Activated naive CD8-positive, alpha-beta T cell treated with anti-CD3 and anti-CD28 coated beads, Interleukin-2, amount 50 U/mL, for 24 hours (primary cell): ENCODE measurements at regions not wholly inside any gene's neighbourhood (a gene's known extent, or its start where the extent isn't known, plus 50 kb on each side); places are given as distances from the start of the nearest gene placed in this dataset.

ENCODE experiments used
- ATAC-seq: fragments of 150-1000 bp; cut with Tn5 transposase; one replicate; pipeline ENCODE4 v1.10.0; 2021
- DNase-seq: peaks from one replicate; pipeline ENCODE4 v3.0.0; 2021
- H3K27ac Mint-ChIP-seq: one replicate; pipeline ENCODE4 v1.8.0; 2021; ENCODE audit warnings: mild to moderate bottlenecking, mixed read lengths
- H3K27me3 Mint-ChIP-seq: one replicate; pipeline ENCODE4 v1.8.0; 2021; ENCODE audit warnings: mixed read lengths
- H3K36me3 Mint-ChIP-seq: one replicate; pipeline ENCODE4 v1.8.0; 2021; ENCODE audit warnings: low read depth, mixed read lengths
- H3K4me1 Mint-ChIP-seq: one replicate; pipeline ENCODE4 v1.8.0; 2021; ENCODE audit warnings: mixed read lengths
- H3K4me3 Mint-ChIP-seq: one replicate; pipeline ENCODE4 v1.8.0; 2021; ENCODE audit warnings: mild to moderate bottlenecking, moderate library complexity, mixed read lengths
- H3K9me3 Mint-ChIP-seq: one replicate; pipeline ENCODE4 v1.8.0; 2021; ENCODE audit warnings: mixed read lengths

DNA sequence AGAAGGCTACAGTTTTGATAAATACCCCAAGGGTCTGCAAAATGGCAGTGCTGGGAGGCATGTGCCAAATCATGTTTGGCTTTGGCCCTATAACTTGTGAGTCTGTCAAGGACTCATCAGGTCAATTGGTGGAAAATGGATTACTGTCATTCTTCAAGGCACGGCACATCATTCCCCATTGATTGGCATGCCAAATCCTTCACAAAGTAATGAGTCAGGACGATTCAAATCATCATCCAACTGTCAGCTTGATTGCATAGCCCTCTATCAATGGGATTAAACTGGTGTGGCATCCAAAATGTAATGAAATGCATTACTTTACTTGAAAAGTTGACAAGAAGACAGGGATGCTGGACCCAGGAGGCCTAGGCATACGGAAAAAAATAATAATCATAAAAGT, 441.6 kb upstream of the PIK3C3 start:
- Mint-ChIP-seq H3K4me3 (no peak overlapping the region), H3K27ac (no peak overlapping the region), H3K4me1 (no peaks in the 10 kb centered on the region), H3K36me3 (no peaks in the 10 kb centered on the region), H3K27me3 (no peaks in the 10 kb centered on the region), H3K9me3 (no peaks in the 10 kb centered on the region)
- ATAC-seq (no peak), DNase-seq (no peak)

DNA sequence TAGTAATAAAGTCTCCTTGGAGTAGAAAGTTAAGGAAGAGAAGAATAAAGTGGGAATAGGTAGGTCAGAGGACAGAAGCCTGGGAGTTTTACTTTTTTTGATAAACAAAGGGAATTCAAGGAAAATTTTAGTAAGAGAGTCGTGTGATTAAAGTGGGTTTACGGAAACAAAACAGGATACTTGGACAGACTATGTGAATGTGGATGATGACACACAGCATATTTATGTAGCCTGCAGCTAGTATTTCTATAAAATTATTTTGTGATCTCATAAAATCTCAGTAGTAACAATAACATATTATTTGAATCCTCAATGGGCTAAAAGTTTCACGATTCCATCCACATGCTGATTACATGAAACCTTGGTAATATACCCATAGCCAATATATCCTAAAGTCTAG, 450.7 kb upstream of the PIK3C3 start:
- no peaks in the 10 kb centered on the region for H3K27me3 Mint-ChIP-seq
- no peak for ATAC-seq
- H3K27ac Mint-ChIP-seq = no peak overlapping the region
- no peaks in the 10 kb centered on the region for H3K9me3 Mint-ChIP-seq
- no peak for DNase-seq
- no peak overlapping the region for H3K4me3 Mint-ChIP-seq
- H3K4me1 Mint-ChIP-seq = no peaks in the 10 kb centered on the region
- no peaks in the 10 kb centered on the region for H3K36me3 Mint-ChIP-seq

- Mint-ChIP-seq H3K9me3 (no peaks in the 10 kb centered on the region), H3K27ac (no peak overlapping the region), H3K36me3 (no peaks in the 10 kb centered on the region), H3K27me3 (no peaks in the 10 kb centered on the region), H3K4me1 (no peaks in the 10 kb centered on the region), H3K4me3 (no peak overlapping the region)
- DNase-seq (no peak), ATAC-seq (no peak)
Observed at GRCh38 chr18:41501848-41502247, 453.2 kb upstream of the PIK3C3 start.

DNA sequence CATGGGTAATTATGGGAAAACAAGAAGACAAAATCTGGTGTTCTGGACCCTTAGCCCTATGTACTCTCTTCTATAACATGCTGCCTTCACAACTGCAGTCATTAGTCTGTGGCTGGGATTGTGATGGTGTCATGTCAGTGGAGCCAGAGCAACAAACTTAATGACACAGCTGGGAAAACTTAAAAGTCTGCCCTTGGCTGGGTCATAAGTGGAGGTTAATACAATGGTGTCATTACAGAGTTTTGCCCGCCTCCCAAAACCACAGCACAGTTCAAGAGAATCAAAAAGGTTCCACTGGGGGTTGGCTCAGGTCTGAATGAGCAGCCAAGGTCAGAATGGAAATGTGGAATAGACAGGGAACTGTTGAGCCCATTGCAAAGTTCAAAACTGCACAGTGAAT, 455.7 kb upstream of the PIK3C3 start:
- no peak overlapping the region for H3K4me3 Mint-ChIP-seq
- no peaks in the 10 kb centered on the region for H3K36me3 Mint-ChIP-seq
- DNase-seq (no peak), ATAC-seq (no peak)
- no peaks in the 10 kb centered on the region for H3K27me3 Mint-ChIP-seq
- no peak overlapping the region for H3K27ac Mint-ChIP-seq
- no peaks in the 10 kb centered on the region for H3K4me1 Mint-ChIP-seq
- H3K9me3 Mint-ChIP-seq = no peaks in the 10 kb centered on the region

DNA sequence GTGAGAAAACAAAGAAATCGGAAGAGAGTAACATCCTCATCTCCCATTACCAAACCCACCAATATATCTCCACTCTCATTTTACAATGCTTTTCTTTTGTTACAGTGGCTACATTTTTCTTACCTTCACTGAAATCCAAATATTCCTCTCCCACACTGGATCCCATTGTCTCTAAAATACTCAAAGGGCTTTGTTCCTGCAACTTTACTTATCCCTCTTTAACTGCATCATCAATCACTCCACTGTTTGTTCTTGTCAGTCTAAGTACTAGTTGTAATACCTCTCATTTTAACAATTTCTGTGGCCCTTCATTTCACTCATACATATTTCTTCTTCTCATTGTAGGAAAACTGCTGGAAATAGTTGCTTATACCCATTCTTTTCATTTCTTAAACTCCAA, 464.2 kb upstream of the PIK3C3 start:
- Mint-ChIP-seq H3K27ac (no peak overlapping the region), H3K4me1 (no peaks in the 10 kb centered on the region), H3K9me3 (peaks cover 21% of the 10 kb centered on the region), H3K36me3 (no peaks in the 10 kb centered on the region), H3K4me3 (no peak overlapping the region), H3K27me3 (no peaks in the 10 kb centered on the region)
- DNase-seq = no peak
- ATAC-seq = no peak

- no peak overlapping the region for H3K4me3 Mint-ChIP-seq
- ATAC-seq = no peak
- DNase-seq = no peak
- H3K27me3 Mint-ChIP-seq = no peaks in the 10 kb centered on the region
- peaks cover 19% of the 10 kb centered on the region for H3K9me3 Mint-ChIP-seq
- no peak overlapping the region for H3K27ac Mint-ChIP-seq
- H3K36me3 Mint-ChIP-seq = no peaks in the 10 kb centered on the region
- no peaks in the 10 kb centered on the region for H3K4me1 Mint-ChIP-seq
Observed at GRCh38 chr18:41486575-41486974, 468.5 kb upstream of the PIK3C3 start.

- no peaks in the 10 kb centered on the region for H3K4me1 Mint-ChIP-seq
- H3K9me3 Mint-ChIP-seq = peaks cover 5% of the 10 kb centered on the region
- no peak for DNase-seq
- ATAC-seq = no peak
- H3K36me3 Mint-ChIP-seq = no peaks in the 10 kb centered on the region
- no peak overlapping the region for H3K4me3 Mint-ChIP-seq
- H3K27ac Mint-ChIP-seq = no peak overlapping the region
- H3K27me3 Mint-ChIP-seq = no peaks in the 10 kb centered on the region
Observed at GRCh38 chr18:41484069-41484468, 471.0 kb upstream of the PIK3C3 start.

DNA sequence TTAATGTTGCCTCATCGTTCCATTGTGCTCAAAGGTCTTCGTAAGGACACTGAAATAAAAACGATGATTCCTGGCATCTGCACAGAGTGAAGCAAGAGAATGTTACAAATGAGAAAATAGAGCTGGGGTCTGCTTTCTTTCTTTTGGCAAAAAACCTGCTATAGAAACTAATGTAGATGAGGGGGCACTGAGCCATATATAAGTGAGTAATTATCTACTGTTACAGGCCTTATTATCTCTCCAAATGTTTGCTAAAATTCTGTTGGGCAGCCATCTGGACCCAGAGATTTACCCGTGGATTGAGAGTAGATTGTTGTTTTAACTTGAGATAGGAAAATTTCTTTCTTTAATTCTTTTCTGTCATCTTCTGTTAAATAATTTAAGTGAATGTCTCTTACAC, 472.5 kb upstream of the PIK3C3 start:
- H3K27me3 Mint-ChIP-seq = no peaks in the 10 kb centered on the region
- no peak overlapping the region for H3K4me3 Mint-ChIP-seq
- H3K27ac Mint-ChIP-seq = no peak overlapping the region
- ATAC-seq = no peak
- H3K4me1 Mint-ChIP-seq = no peaks in the 10 kb centered on the region
- DNase-seq = no peak
- H3K9me3 Mint-ChIP-seq = peaks cover 5% of the 10 kb centered on the region
- H3K36me3 Mint-ChIP-seq = no peaks in the 10 kb centered on the region

- no peak for ATAC-seq
Observed at GRCh38 chr18:41466436-41467160, 488.4 kb upstream of the PIK3C3 start.

GRCh38 chr18:41465386-41465785, 489.6 kb upstream of the PIK3C3 start:
- Mint-ChIP-seq H3K4me1 (no peaks in the 10 kb centered on the region), H3K4me3 (no peak overlapping the region), H3K36me3 (no peaks in the 10 kb centered on the region), H3K27ac (no peak overlapping the region), H3K9me3 (peaks cover 5% of the 10 kb centered on the region), H3K27me3 (no peaks in the 10 kb centered on the region)
- ATAC-seq (no peak), DNase-seq (no peak)

More at GRCh38 chr18:41466436-41467160, 488.4 kb upstream of the PIK3C3 start:
- Mint-ChIP-seq H3K27me3 (no peaks in the 10 kb centered on the region), H3K9me3 (peaks cover 5% of the 10 kb centered on the region), H3K36me3 (no peaks in the 10 kb centered on the region), H3K4me1 (no peaks in the 10 kb centered on the region), H3K27ac (no peak overlapping the region), H3K4me3 (no peak overlapping the region)
- no peak for DNase-seq

DNA sequence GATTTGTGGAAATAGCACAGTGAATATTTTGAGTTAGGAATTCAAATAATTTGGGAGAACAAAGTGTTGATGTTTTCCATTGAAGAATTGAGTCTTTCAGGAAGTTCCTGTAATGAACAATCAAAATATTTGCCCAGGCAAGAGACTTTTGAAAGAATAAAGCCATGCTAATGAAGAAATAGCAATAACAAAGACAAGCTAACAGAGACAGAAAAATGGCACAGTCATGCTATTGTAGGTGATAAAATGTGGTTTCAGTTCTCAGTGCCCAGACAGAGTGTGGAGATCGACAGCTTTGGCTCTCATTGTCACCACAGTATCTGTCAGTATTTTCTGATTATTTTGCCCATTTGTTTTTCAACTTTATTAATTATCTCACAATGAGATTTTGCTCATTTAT, 490.8 kb upstream of the PIK3C3 start:
- Mint-ChIP-seq H3K27me3 (no peaks in the 10 kb centered on the region), H3K36me3 (no peaks in the 10 kb centered on the region), H3K4me1 (no peaks in the 10 kb centered on the region), H3K27ac (no peak overlapping the region), H3K4me3 (no peak overlapping the region), H3K9me3 (peaks cover 5% of the 10 kb centered on the region)
- DNase-seq (no peak), ATAC-seq (no peak)

- Mint-ChIP-seq H3K36me3 (no peaks in the 10 kb centered on the region), H3K4me3 (no peak overlapping the region), H3K4me1 (no peaks in the 10 kb centered on the region), H3K9me3 (no peaks in the 10 kb centered on the region), H3K27ac (no peak overlapping the region), H3K27me3 (no peaks in the 10 kb centered on the region)
- ATAC-seq (no peak), DNase-seq (no peak)
Observed at GRCh38 chr18:41462946-41463345, 492.1 kb upstream of the PIK3C3 start.

GRCh38 chr18:41461114-41461513, 493.9 kb upstream of the PIK3C3 start:
- H3K4me3 Mint-ChIP-seq = no peak overlapping the region

GRCh38 chr18:41459656-41460055, 495.4 kb upstream of the PIK3C3 start:
- no peaks in the 10 kb centered on the region for H3K27me3 Mint-ChIP-seq
- H3K4me3 Mint-ChIP-seq = no peak overlapping the region
- no peaks in the 10 kb centered on the region for H3K9me3 Mint-ChIP-seq
- no peaks in the 10 kb centered on the region for H3K36me3 Mint-ChIP-seq
- DNase-seq (no peak), ATAC-seq (no peak)
- H3K27ac Mint-ChIP-seq = no peak overlapping the region
- H3K4me1 Mint-ChIP-seq = no peaks in the 10 kb centered on the region

More at GRCh38 chr18:41461114-41461513, 493.9 kb upstream of the PIK3C3 start:
- no peaks in the 10 kb centered on the region for H3K4me1 Mint-ChIP-seq
- no peak for ATAC-seq
- H3K27me3 Mint-ChIP-seq = no peaks in the 10 kb centered on the region
- H3K27ac Mint-ChIP-seq = no peak overlapping the region
- no peak for DNase-seq
- H3K9me3 Mint-ChIP-seq = no peaks in the 10 kb centered on the region
- H3K36me3 Mint-ChIP-seq = no peaks in the 10 kb centered on the region

DNA sequence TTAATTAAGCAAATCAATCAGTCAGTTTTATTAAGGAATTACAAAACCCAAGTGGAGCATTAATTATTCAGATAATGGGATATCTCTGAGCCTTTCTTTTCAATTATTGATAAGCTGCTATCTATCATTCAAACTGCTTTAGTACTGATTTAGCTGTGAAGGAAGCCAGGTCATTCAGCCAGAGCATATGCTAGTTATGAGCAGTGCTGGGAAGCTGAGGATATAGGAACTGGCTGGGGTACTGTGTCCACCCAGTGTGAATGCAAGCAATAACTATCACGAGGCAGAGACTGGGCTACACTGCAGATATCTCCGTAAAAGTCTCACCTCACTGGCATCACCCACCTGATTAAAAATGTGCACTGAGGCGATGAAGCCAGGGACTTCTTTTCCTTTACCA, 496.7 kb upstream of the PIK3C3 start:
- no peak overlapping the region for H3K27ac Mint-ChIP-seq

GRCh38 chr18:41457765-41458326, 497.2 kb upstream of the PIK3C3 start:
- ATAC-seq = no peak
- no peaks in the 10 kb centered on the region for H3K36me3 Mint-ChIP-seq
- H3K4me1 Mint-ChIP-seq = no peaks in the 10 kb centered on the region
- no peaks in the 10 kb centered on the region for H3K27me3 Mint-ChIP-seq
- H3K9me3 Mint-ChIP-seq = peaks cover 2% of the 10 kb centered on the region
- H3K4me3 Mint-ChIP-seq = no peak overlapping the region
- no peak overlapping the region for H3K27ac Mint-ChIP-seq
- no peak for DNase-seq

More for the DNA sequence above, 496.7 kb upstream of the PIK3C3 start:
- Mint-ChIP-seq H3K27me3 (no peaks in the 10 kb centered on the region), H3K9me3 (no peaks in the 10 kb centered on the region), H3K4me3 (no peak overlapping the region), H3K4me1 (no peaks in the 10 kb centered on the region), H3K36me3 (no peaks in the 10 kb centered on the region)
- DNase-seq (no peak), ATAC-seq (no peak)
